HG02870 (cell line): ENCODE measurements at regions not wholly inside any gene's neighbourhood (a gene's known extent, or its start where the extent isn't known, plus 50 kb on each side); places are given as distances from the start of the nearest gene placed in this dataset.

Experiments
- ATAC-seq: cut with Tn5 transposase; IDR thresholded peaks from one replicate; pipeline ENCODE4 v1.9.1; 2021; ENCODE audit warnings: mild to moderate bottlenecking, moderate library complexity; ENCODE audit not compliant: unreplicated experiment

GRCh38 chr13:73903561-73903960 lies 230.6 kb downstream of the KLF12 start:
- no peak for ATAC-seq

GRCh38 chr13:73902847-73903246 lies 231.4 kb downstream of the KLF12 start:
- ATAC-seq = no peak

- no peak for ATAC-seq
Measured at GRCh38 chr13:73902296-73902695, 231.9 kb downstream of the KLF12 start.

- no peak for ATAC-seq
Measured at GRCh38 chr13:73901324-73902068, 232.7 kb downstream of the KLF12 start.

GRCh38 chr13:73900591-73900990 lies 233.6 kb downstream of the KLF12 start:
- no peak for ATAC-seq

- ATAC-seq = no peak
Measured at GRCh38 chr13:73898899-73899298, 235.3 kb downstream of the KLF12 start.

GRCh38 chr13:73898276-73898675 lies 235.9 kb downstream of the KLF12 start:
- ATAC-seq = no peak

GRCh38 chr13:73894995-73895571 lies 239.1 kb downstream of the KLF12 start:
- no peak for ATAC-seq

GRCh38 chr13:73893833-73894232 lies 240.4 kb downstream of the KLF12 start:
- no peak for ATAC-seq

GRCh38 chr13:73891805-73892204 lies 242.4 kb downstream of the KLF12 start:
- no peak for ATAC-seq

GRCh38 chr13:73883162-73883561 lies 251.0 kb downstream of the KLF12 start:
- no peak for ATAC-seq

GRCh38 chr13:73880365-73880764 lies 253.8 kb downstream of the KLF12 start:
- no peak for ATAC-seq

GRCh38 chr13:73879346-73880015 lies 254.7 kb downstream of the KLF12 start:
- no peak for ATAC-seq

GRCh38 chr13:73877399-73877798 lies 256.8 kb downstream of the KLF12 start:
- no peak for ATAC-seq

- ATAC-seq = no peak
Measured at GRCh38 chr13:73876323-73876722, 257.9 kb downstream of the KLF12 start.

- no peak for ATAC-seq
Measured at GRCh38 chr13:73873940-73874830, 260.0 kb downstream of the KLF12 start.

GRCh38 chr13:73872397-73872796 lies 261.8 kb downstream of the KLF12 start:
- ATAC-seq = peak; percentile 27

- ATAC-seq = no peak
Measured at GRCh38 chr13:73870970-73871935, 263.0 kb downstream of the KLF12 start.

- no peak for ATAC-seq
Measured at GRCh38 chr13:73870036-73870741, 264.0 kb downstream of the KLF12 start.
